ENCODE measurements at regions not wholly inside any gene's neighbourhood (a gene's known extent, or its start where the extent isn't known, plus 50 kb on each side); places are given as distances from the start of the nearest gene placed in this dataset.

GRCh38 chr6:112938650-112939049 is 591.5 kb downstream of the RFPL4B start:
- Histone ChIP-seq H3K4me3 (ENCODE audit: low read depth in 1 of 3, low read length in 3 of 3) (no peak overlapping the region), H3K27ac (ENCODE audit: low read depth in 1 of 2, low read length in 2 of 2) (no peak overlapping the region), H3K9me3 (ENCODE audit: control insufficient read depth in 4 of 4, low read length in 3 of 4) (no peaks in the 10 kb centered on the region), H3K36me3 (ENCODE audit: control insufficient read depth in 4 of 4, insufficient read depth in 3 of 4, low read depth in 1 of 4, low read length in 3 of 4) (no peaks in the 10 kb centered on the region), H3K9ac (ENCODE audit: low read depth in 1 of 2, low read length in 2 of 2) (no peak overlapping the region), H3K4me1 (ENCODE audit: control insufficient read depth in 4 of 4, insufficient read depth in 4 of 4, low read length in 3 of 4) (no peaks in the 10 kb centered on the region), H3K27me3 (ENCODE audit: control insufficient read depth in 4 of 4, insufficient read depth in 4 of 4, low read length in 3 of 4) (no peaks in the 10 kb centered on the region)
- DNase-seq (ENCODE audit: low spot score) = no peak
- TF ChIP-seq RAD21 (IDR thresholded peaks at IDR 0.05) (no peak), CTCF (IDR thresholded peaks at IDR 0.05; ENCODE audit: low read depth, low read length, missing input control) (no peak), TAF1 (conservative IDR thresholded peaks at IDR 0.05) (no peak), HNF4G (IDR thresholded peaks at IDR 0.05) (no peak), EGR1 (IDR thresholded peaks at IDR 0.05; ENCODE audit: low read depth in 2 of 2) (no peak), MAX (IDR thresholded peaks at IDR 0.05) (no peak), ATF3 (IDR thresholded peaks at IDR 0.05) (no peak), YY1 (IDR thresholded peaks at IDR 0.05) (no peak), REST (IDR thresholded peaks at IDR 0.05) (no peak), GABPA (IDR thresholded peaks at IDR 0.05 in 1 of 2, conservative IDR thresholded peaks at IDR 0.05 in 1 of 2) (no peak)
- WGBS = 88% methylated on average over 2 of the region's 2 CpGs

- Histone ChIP-seq H3K9me3 (ENCODE audit: control insufficient read depth in 4 of 4, low read length in 3 of 4) (no peaks in the 10 kb centered on the region), H3K4me3 (ENCODE audit: low read depth in 1 of 3, low read length in 3 of 3) (no peak overlapping the region), H3K4me1 (ENCODE audit: control insufficient read depth in 4 of 4, insufficient read depth in 4 of 4, low read length in 3 of 4) (no peaks in the 10 kb centered on the region), H3K9ac (ENCODE audit: low read depth in 1 of 2, low read length in 2 of 2) (no peak overlapping the region), H3K27ac (ENCODE audit: low read depth in 1 of 2, low read length in 2 of 2) (no peak overlapping the region), H3K36me3 (ENCODE audit: control insufficient read depth in 4 of 4, insufficient read depth in 3 of 4, low read depth in 1 of 4, low read length in 3 of 4) (no peaks in the 10 kb centered on the region), H3K27me3 (ENCODE audit: control insufficient read depth in 4 of 4, insufficient read depth in 4 of 4, low read length in 3 of 4) (no peaks in the 10 kb centered on the region)
- DNase-seq (ENCODE audit: low spot score) = no peak
- TF ChIP-seq YY1 (IDR thresholded peaks at IDR 0.05) = no peak
- peak; percentile 14 for TF ChIP-seq NR2F2 (IDR thresholded peaks at IDR 0.05)
- 83% methylated on average over 1 of the region's 1 CpG for WGBS
Observed at GRCh38 chr6:112939563-112939962, 592.4 kb downstream of the RFPL4B start.

- DNase-seq (ENCODE audit: low spot score) = no peak
- Histone ChIP-seq H3K9ac (ENCODE audit: low read depth in 1 of 2, low read length in 2 of 2) (no peak overlapping the region), H3K27ac (ENCODE audit: low read depth in 1 of 2, low read length in 2 of 2) (no peak overlapping the region), H3K4me3 (ENCODE audit: low read depth in 1 of 3, low read length in 3 of 3) (no peak overlapping the region), H3K4me1 (ENCODE audit: control insufficient read depth in 4 of 4, insufficient read depth in 4 of 4, low read length in 3 of 4) (no peaks in the 10 kb centered on the region), H3K9me3 (ENCODE audit: control insufficient read depth in 4 of 4, low read length in 3 of 4) (no peaks in the 10 kb centered on the region), H3K27me3 (ENCODE audit: control insufficient read depth in 4 of 4, insufficient read depth in 4 of 4, low read length in 3 of 4) (no peaks in the 10 kb centered on the region), H3K36me3 (ENCODE audit: control insufficient read depth in 4 of 4, insufficient read depth in 3 of 4, low read depth in 1 of 4, low read length in 3 of 4) (no peaks in the 10 kb centered on the region)
- no peak for TF ChIP-seq GABPA (IDR thresholded peaks at IDR 0.05 in 1 of 2, conservative IDR thresholded peaks at IDR 0.05 in 1 of 2)
- TF ChIP-seq RXRA (IDR thresholded peaks at IDR 0.05) = no peak
- no peak for TF ChIP-seq FOXA2 (IDR thresholded peaks at IDR 0.05)
- no peak for TF ChIP-seq JUND (IDR thresholded peaks at IDR 0.05)
- TF ChIP-seq MAX (IDR thresholded peaks at IDR 0.05) = no peak
- no peak for TF ChIP-seq HNF4G (IDR thresholded peaks at IDR 0.05)
Observed at GRCh38 chr6:112941613-112942012, 594.5 kb downstream of the RFPL4B start.
